Mesothelial cell of epicardium (in vitro differentiated cells): ENCODE measurements at regions not wholly inside any gene's neighbourhood (a gene's known extent, or its start where the extent isn't known, plus 50 kb on each side); places are given as distances from the start of the nearest gene placed in this dataset.

ENCODE experiments used
- DNase-seq, 2 experiments: peaks; one replicate each; pipeline ENCODE4 v3.0.0; 2021; ENCODE audit warnings: low spot score in 2 of 2; ENCODE audit not compliant: unreplicated experiment in 2 of 2
- H3K27ac Mint-ChIP-seq: 2 replicates; pipeline ENCODE4 v1.8.0; 2021; ENCODE audit warnings: mixed read lengths
- H3K27me3 Mint-ChIP-seq: 2 replicates; pipeline ENCODE4 v1.8.0; 2021; ENCODE audit warnings: low read depth, mixed read lengths
- H3K36me3 Mint-ChIP-seq: 2 replicates; pipeline ENCODE4 v1.8.0; 2021; ENCODE audit warnings: mixed read lengths
- H3K4me1 Mint-ChIP-seq: 2 replicates; pipeline ENCODE4 v1.8.0; 2021; ENCODE audit warnings: mixed read lengths
- H3K4me3 Mint-ChIP-seq: 2 replicates; pipeline ENCODE4 v1.8.0; 2021; ENCODE audit warnings: mild to moderate bottlenecking, moderate library complexity, mixed read lengths
- H3K9me3 Mint-ChIP-seq: 2 replicates; pipeline ENCODE4 v1.8.0; 2021; ENCODE audit warnings: mixed read lengths
- CTCF ChIP-seq: fragments of 200-600 bp; sonication (generic); IDR thresholded peaks from one replicate; pipeline ENCODE4 v1.5.0; 2021; ENCODE audit warnings: antibody characterized with exemption; ENCODE audit not compliant: unreplicated experiment

DNA sequence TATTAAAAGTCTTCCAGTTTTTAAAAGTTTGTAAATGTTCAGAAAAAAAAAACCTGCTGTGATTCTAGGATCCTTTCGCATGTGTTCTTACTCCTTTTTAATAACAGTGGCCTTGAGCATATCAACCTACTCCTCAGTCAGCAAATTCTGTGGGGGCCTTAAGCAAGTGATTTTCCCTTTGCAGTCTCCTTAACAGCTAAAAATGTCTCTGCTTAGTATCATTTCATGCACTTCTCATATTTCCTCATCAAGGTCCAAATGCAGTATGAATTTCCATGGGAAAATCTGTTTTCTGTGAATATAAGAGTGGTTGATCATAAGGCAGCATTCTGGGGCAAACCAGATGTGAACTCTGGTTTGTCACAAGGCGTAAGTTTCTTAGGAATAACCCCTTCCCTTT lies 2175.1 kb upstream of the PIK3C3 start:
- no peak for DNase-seq
- no peaks in the 10 kb centered on the region for H3K36me3 Mint-ChIP-seq
- H3K27ac Mint-ChIP-seq, result peak overlapping the region; percentile 68
- H3K4me3 Mint-ChIP-seq, result no peak overlapping the region
- H3K4me1 Mint-ChIP-seq, result peaks cover 23% of the 10 kb centered on the region
- no peak for TF ChIP-seq CTCF
- H3K9me3 Mint-ChIP-seq, result no peaks in the 10 kb centered on the region
- no peaks in the 10 kb centered on the region for H3K27me3 Mint-ChIP-seq

GRCh38 chr18:39776766-39777165 lies 2178.3 kb upstream of the PIK3C3 start:
- Mint-ChIP-seq H3K4me1 (peaks cover 10% of the 10 kb centered on the region), H3K27ac (no peak overlapping the region), H3K36me3 (no peaks in the 10 kb centered on the region), H3K9me3 (peaks cover 5% of the 10 kb centered on the region), H3K4me3 (no peak overlapping the region), H3K27me3 (no peaks in the 10 kb centered on the region)
- TF ChIP-seq CTCF, result no peak
- DNase-seq, result no peak

- Mint-ChIP-seq H3K9me3 (peaks cover 5% of the 10 kb centered on the region), H3K27ac (no peak overlapping the region), H3K36me3 (no peaks in the 10 kb centered on the region), H3K4me3 (no peak overlapping the region), H3K27me3 (no peaks in the 10 kb centered on the region), H3K4me1 (peaks cover 10% of the 10 kb centered on the region)
- no peak for TF ChIP-seq CTCF
- no peak for DNase-seq
Measured at GRCh38 chr18:39774957-39775598, 2180.0 kb upstream of the PIK3C3 start.

GRCh38 chr18:39773646-39774045 lies 2181.4 kb upstream of the PIK3C3 start:
- H3K4me1 Mint-ChIP-seq, result peaks cover 3% of the 10 kb centered on the region
- no peak for DNase-seq
- H3K36me3 Mint-ChIP-seq, result no peaks in the 10 kb centered on the region
- no peak overlapping the region for H3K4me3 Mint-ChIP-seq
- no peak overlapping the region for H3K27ac Mint-ChIP-seq
- H3K27me3 Mint-ChIP-seq, result no peaks in the 10 kb centered on the region
- peaks cover 8% of the 10 kb centered on the region for H3K9me3 Mint-ChIP-seq
- no peak for TF ChIP-seq CTCF

GRCh38 chr18:39772155-39772919 lies 2182.7 kb upstream of the PIK3C3 start:
- no peak overlapping the region for H3K27ac Mint-ChIP-seq
- peaks cover 8% of the 10 kb centered on the region for H3K9me3 Mint-ChIP-seq
- no peaks in the 10 kb centered on the region for H3K36me3 Mint-ChIP-seq
- no peak for TF ChIP-seq CTCF
- no peak for DNase-seq
- no peak overlapping the region for H3K4me3 Mint-ChIP-seq
- no peaks in the 10 kb centered on the region for H3K27me3 Mint-ChIP-seq
- peaks cover 3% of the 10 kb centered on the region for H3K4me1 Mint-ChIP-seq
